OCI-LY3 (cell line): ENCODE measurements at regions not wholly inside any gene's neighbourhood (a gene's known extent, or its start where the extent isn't known, plus 50 kb on each side); places are given as distances from the start of the nearest gene placed in this dataset.

Experiments used
- H2AFZ ChIP-seq: fragments of 200-600, 300-600 bp; shearing (Covaris generic); 2 replicates; pipeline ENCODE4 v1.6.0; 2014; ENCODE audit warnings: antibody characterized with exemption, low read depth, low read length
- H3K27ac ChIP-seq: fragments of 200-600, 300-600 bp; sonication (generic); 2 replicates; pipeline ENCODE4 v1.5.1; 2014; ENCODE audit warnings: mild to moderate bottlenecking, low read length, moderate library complexity, mixed read lengths
- H3K27me3 ChIP-seq: fragments of 200-600, 300-600 bp; sonication (generic); 2 replicates; pipeline ENCODE4 v1.6.1; 2014; ENCODE audit warnings: low read depth, low read length, mixed read lengths
- H3K36me3 ChIP-seq: fragments of 200-600, 300-600 bp; sonication (generic); replicated peaks from 2 replicates; pipeline ENCODE3; 2014; ENCODE audit warnings: low read depth, low read length, mixed read lengths
- H3K4me1 ChIP-seq: fragments of 300-600, 200-600 bp; sonication (generic); 2 replicates; pipeline ENCODE4 v1.6.1; 2014; ENCODE audit warnings: low read length, mixed read lengths
- H3K4me2 ChIP-seq: fragments of 200-600, 300-600 bp; sonication (generic); 2 replicates; pipeline ENCODE4 v1.6.1; 2014; ENCODE audit warnings: low read length, mixed read lengths
- H3K4me3 ChIP-seq: fragments of 300-600, 200-600 bp; sonication (generic); 2 replicates; pipeline ENCODE4 v1.5.1; 2014; ENCODE audit warnings: antibody characterized with exemption, mild to moderate bottlenecking, low read length, moderate library complexity
- H3K79me2 ChIP-seq: fragments of 300-600, 200-600 bp; shearing (Covaris generic); 2 replicates; pipeline ENCODE4 v1.6.1; 2014; ENCODE audit warnings: mild to moderate bottlenecking, low read length, mixed read lengths
- H3K9ac ChIP-seq: fragments of 300-600, 200-600 bp; shearing (Covaris generic); 2 replicates; pipeline ENCODE4 v1.6.0; 2014; ENCODE audit warnings: mild to moderate bottlenecking, low read length, moderate library complexity
- H3K9me3 ChIP-seq: fragments of 200-600, 300-600 bp; shearing (Covaris generic); 2 replicates; pipeline ENCODE4 v1.6.1; 2014; ENCODE audit warnings: low read length, mixed read lengths; ENCODE audit not compliant: insufficient read depth
- H4K20me1 ChIP-seq: fragments of 200-600, 300-600 bp; sonication (generic); 2 replicates; pipeline ENCODE4 v1.6.1; 2016; ENCODE audit warnings: low read length, mixed read lengths; ENCODE audit not compliant: insufficient read depth
- CTCF ChIP-seq: fragments of 200-600, 300-600 bp; sonication (generic); IDR thresholded peaks from 2 replicates; pipeline ENCODE4 v1.5.1; 2014; ENCODE audit warnings: antibody characterized with exemption, low read length, low read depth
- EZH2phosphoT487 ChIP-seq: fragments of 200-600 bp; shearing (Covaris generic); IDR thresholded peaks from 2 replicates; pipeline ENCODE4 v1.6.1; 2018; ENCODE audit warnings: antibody characterized with exemption, mixed run types, low read depth

GRCh38 chr6:121544691-121545090 is 109.2 kb downstream of the GJA1 start:
- no peaks in the 10 kb centered on the region for H4K20me1 ChIP-seq
- no peak overlapping the region for H3K4me2 ChIP-seq
- H3K36me3 ChIP-seq = no peaks in the 10 kb centered on the region
- TF ChIP-seq CTCF (no peak), EZH2phosphoT487 (no peak)
- no peaks in the 10 kb centered on the region for H3K27me3 ChIP-seq
- no peaks in the 10 kb centered on the region for H3K9me3 ChIP-seq
- H3K79me2 ChIP-seq = no peaks in the 10 kb centered on the region
- H3K4me1 ChIP-seq = no peaks in the 10 kb centered on the region
- H2AFZ ChIP-seq = no peak overlapping the region
- H3K9ac ChIP-seq = no peak overlapping the region
- no peak overlapping the region for H3K4me3 ChIP-seq
- no peak overlapping the region for H3K27ac ChIP-seq

DNA sequence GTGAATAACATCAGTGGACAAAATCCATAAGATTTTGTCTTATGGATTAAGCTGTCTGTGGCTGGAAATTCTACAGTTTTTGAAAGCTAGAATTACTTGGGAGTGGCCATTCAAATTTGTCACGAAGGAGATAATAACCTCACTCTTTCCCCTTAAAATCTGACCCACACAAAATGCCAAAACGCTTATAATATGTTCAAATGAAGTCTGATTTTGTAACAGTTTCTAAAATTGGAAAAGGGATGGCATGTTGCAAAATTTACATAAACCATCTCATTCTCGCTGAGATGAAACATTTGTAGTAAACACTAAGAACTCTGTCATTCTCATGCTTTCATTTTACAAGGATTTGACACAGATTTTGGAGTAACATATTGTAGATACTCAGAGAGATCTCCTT is 112.7 kb downstream of the GJA1 start:
- H3K36me3 ChIP-seq = no peaks in the 10 kb centered on the region
- no peaks in the 10 kb centered on the region for H3K9me3 ChIP-seq
- H3K4me2 ChIP-seq = no peak overlapping the region
- TF ChIP-seq CTCF (no peak), EZH2phosphoT487 (no peak)
- no peaks in the 10 kb centered on the region for H4K20me1 ChIP-seq
- H3K4me1 ChIP-seq = no peaks in the 10 kb centered on the region
- H3K79me2 ChIP-seq = no peaks in the 10 kb centered on the region
- no peak overlapping the region for H3K9ac ChIP-seq
- H3K4me3 ChIP-seq = no peak overlapping the region
- H2AFZ ChIP-seq = no peak overlapping the region
- no peak overlapping the region for H3K27ac ChIP-seq
- no peaks in the 10 kb centered on the region for H3K27me3 ChIP-seq

DNA sequence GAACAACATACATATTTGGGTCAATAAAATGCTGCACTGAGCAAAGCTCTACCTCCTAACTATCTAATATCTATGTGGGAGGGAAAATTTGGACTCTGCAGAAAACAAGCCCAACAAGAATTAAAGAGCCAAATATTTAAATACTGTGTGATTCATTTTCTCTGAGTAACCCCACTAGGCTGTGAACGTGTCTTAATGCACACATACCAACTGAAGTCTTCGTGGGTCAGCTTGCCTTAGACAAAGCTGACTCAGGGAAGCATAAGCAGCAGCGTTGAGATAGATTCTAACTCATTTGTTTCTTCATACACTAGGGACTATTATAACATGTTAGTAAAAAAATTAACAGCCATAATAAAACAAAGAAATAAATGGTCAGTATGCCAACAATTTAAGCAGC is 114.3 kb downstream of the GJA1 start:
- Histone ChIP-seq H3K4me3 (no peak overlapping the region), H3K9ac (no peak overlapping the region), H3K9me3 (no peaks in the 10 kb centered on the region), H4K20me1 (no peaks in the 10 kb centered on the region), H3K27ac (no peak overlapping the region), H2AFZ (no peak overlapping the region), H3K4me1 (no peaks in the 10 kb centered on the region), H3K79me2 (no peaks in the 10 kb centered on the region), H3K27me3 (no peaks in the 10 kb centered on the region), H3K36me3 (no peaks in the 10 kb centered on the region), H3K4me2 (no peak overlapping the region)
- no peak for TF ChIP-seq CTCF
- no peak for TF ChIP-seq EZH2phosphoT487

DNA sequence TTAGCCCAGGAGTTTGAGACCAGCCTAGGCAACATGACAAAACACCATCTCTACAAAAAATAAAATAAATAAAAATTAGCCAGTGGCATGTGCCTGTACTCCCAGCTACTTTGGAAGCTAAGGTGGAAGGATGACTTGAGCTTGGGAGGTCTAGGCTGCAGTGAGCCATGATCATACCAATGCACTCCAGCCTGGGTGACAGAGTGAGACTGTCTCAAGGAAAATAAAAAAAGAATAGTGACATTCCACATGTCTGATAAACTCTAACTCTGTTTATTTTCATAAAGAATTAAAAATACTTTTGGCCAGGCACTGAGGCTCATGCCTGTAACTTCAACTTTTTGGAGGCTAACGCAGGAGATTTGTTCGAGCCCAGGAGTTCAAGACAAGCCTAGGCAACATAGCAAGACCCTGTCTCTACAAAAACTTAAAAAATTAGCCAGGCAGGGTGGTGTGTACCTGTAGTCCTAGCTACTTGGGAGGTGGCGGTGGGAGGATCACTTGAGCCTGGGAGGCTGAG is 115.1 kb downstream of the GJA1 start:
- no peak overlapping the region for H2AFZ ChIP-seq
- no peak overlapping the region for H3K9ac ChIP-seq
- TF ChIP-seq CTCF = no peak
- no peak for TF ChIP-seq EZH2phosphoT487

More for the DNA sequence above, 115.1 kb downstream of the GJA1 start:
- H3K27ac ChIP-seq = no peak overlapping the region
- H4K20me1 ChIP-seq = no peaks in the 10 kb centered on the region
- H3K9me3 ChIP-seq = no peaks in the 10 kb centered on the region
- no peaks in the 10 kb centered on the region for H3K36me3 ChIP-seq
- H3K4me1 ChIP-seq = no peaks in the 10 kb centered on the region
- no peaks in the 10 kb centered on the region for H3K79me2 ChIP-seq
- H3K4me2 ChIP-seq = no peak overlapping the region
- H3K27me3 ChIP-seq = no peaks in the 10 kb centered on the region
- no peak overlapping the region for H3K4me3 ChIP-seq
